OCI-LY3 (cell line): ENCODE measurements at regions not wholly inside any gene's neighbourhood (a gene's known extent, or its start where the extent isn't known, plus 50 kb on each side); places are given as distances from the start of the nearest gene placed in this dataset.

Experiments
- H2AFZ ChIP-seq: fragments of 200-600, 300-600 bp; shearing (Covaris generic); 2 replicates; pipeline ENCODE4 v1.6.0; 2014; ENCODE audit warnings: antibody characterized with exemption, low read depth, low read length
- H3K27ac ChIP-seq: fragments of 200-600, 300-600 bp; sonication (generic); 2 replicates; pipeline ENCODE4 v1.5.1; 2014; ENCODE audit warnings: mild to moderate bottlenecking, low read length, moderate library complexity, mixed read lengths
- H3K27me3 ChIP-seq: fragments of 200-600, 300-600 bp; sonication (generic); 2 replicates; pipeline ENCODE4 v1.6.1; 2014; ENCODE audit warnings: low read depth, low read length, mixed read lengths
- H3K36me3 ChIP-seq: fragments of 200-600, 300-600 bp; sonication (generic); replicated peaks from 2 replicates; pipeline ENCODE3; 2014; ENCODE audit warnings: low read depth, low read length, mixed read lengths
- H3K4me1 ChIP-seq: fragments of 300-600, 200-600 bp; sonication (generic); 2 replicates; pipeline ENCODE4 v1.6.1; 2014; ENCODE audit warnings: low read length, mixed read lengths
- H3K4me2 ChIP-seq: fragments of 200-600, 300-600 bp; sonication (generic); 2 replicates; pipeline ENCODE4 v1.6.1; 2014; ENCODE audit warnings: low read length, mixed read lengths
- H3K4me3 ChIP-seq: fragments of 300-600, 200-600 bp; sonication (generic); 2 replicates; pipeline ENCODE4 v1.5.1; 2014; ENCODE audit warnings: antibody characterized with exemption, mild to moderate bottlenecking, low read length, moderate library complexity
- H3K79me2 ChIP-seq: fragments of 300-600, 200-600 bp; shearing (Covaris generic); 2 replicates; pipeline ENCODE4 v1.6.1; 2014; ENCODE audit warnings: mild to moderate bottlenecking, low read length, mixed read lengths
- H3K9ac ChIP-seq: fragments of 300-600, 200-600 bp; shearing (Covaris generic); 2 replicates; pipeline ENCODE4 v1.6.0; 2014; ENCODE audit warnings: mild to moderate bottlenecking, low read length, moderate library complexity
- H3K9me3 ChIP-seq: fragments of 200-600, 300-600 bp; shearing (Covaris generic); 2 replicates; pipeline ENCODE4 v1.6.1; 2014; ENCODE audit warnings: low read length, mixed read lengths; ENCODE audit not compliant: insufficient read depth
- H4K20me1 ChIP-seq: fragments of 200-600, 300-600 bp; sonication (generic); 2 replicates; pipeline ENCODE4 v1.6.1; 2016; ENCODE audit warnings: low read length, mixed read lengths; ENCODE audit not compliant: insufficient read depth
- EZH2phosphoT487 ChIP-seq: fragments of 200-600 bp; shearing (Covaris generic); IDR thresholded peaks from 2 replicates; pipeline ENCODE4 v1.6.1; 2018; ENCODE audit warnings: antibody characterized with exemption, mixed run types, low read depth
- TF ChIP-seq, protein P1 (sequence below): fragments of 200-600, 300-600 bp; sonication (generic); IDR thresholded peaks from 2 replicates; pipeline ENCODE4 v1.5.1; 2014; ENCODE audit warnings: antibody characterized with exemption, low read length, low read depth

- Histone ChIP-seq H3K9ac (no peak overlapping the region), H3K27me3 (no peaks in the 10 kb centered on the region), H3K79me2 (no peaks in the 10 kb centered on the region), H4K20me1 (no peaks in the 10 kb centered on the region), H2AFZ (no peak overlapping the region), H3K4me1 (peaks cover 18% of the 10 kb centered on the region), H3K4me2 (no peak overlapping the region), H3K27ac (no peak overlapping the region), H3K9me3 (peaks cover 28% of the 10 kb centered on the region), H3K36me3 (peaks cover 22% of the 10 kb centered on the region), H3K4me3 (no peak overlapping the region)
- TF ChIP-seq, protein P1, sequence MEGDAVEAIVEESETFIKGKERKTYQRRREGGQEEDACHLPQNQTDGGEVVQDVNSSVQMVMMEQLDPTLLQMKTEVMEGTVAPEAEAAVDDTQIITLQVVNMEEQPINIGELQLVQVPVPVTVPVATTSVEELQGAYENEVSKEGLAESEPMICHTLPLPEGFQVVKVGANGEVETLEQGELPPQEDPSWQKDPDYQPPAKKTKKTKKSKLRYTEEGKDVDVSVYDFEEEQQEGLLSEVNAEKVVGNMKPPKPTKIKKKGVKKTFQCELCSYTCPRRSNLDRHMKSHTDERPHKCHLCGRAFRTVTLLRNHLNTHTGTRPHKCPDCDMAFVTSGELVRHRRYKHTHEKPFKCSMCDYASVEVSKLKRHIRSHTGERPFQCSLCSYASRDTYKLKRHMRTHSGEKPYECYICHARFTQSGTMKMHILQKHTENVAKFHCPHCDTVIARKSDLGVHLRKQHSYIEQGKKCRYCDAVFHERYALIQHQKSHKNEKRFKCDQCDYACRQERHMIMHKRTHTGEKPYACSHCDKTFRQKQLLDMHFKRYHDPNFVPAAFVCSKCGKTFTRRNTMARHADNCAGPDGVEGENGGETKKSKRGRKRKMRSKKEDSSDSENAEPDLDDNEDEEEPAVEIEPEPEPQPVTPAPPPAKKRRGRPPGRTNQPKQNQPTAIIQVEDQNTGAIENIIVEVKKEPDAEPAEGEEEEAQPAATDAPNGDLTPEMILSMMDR = no peak
- no peak for TF ChIP-seq EZH2phosphoT487
Observed at GRCh38 chr7:126083014-126083413, 1153.4 kb upstream of the POT1 start.

DNA sequence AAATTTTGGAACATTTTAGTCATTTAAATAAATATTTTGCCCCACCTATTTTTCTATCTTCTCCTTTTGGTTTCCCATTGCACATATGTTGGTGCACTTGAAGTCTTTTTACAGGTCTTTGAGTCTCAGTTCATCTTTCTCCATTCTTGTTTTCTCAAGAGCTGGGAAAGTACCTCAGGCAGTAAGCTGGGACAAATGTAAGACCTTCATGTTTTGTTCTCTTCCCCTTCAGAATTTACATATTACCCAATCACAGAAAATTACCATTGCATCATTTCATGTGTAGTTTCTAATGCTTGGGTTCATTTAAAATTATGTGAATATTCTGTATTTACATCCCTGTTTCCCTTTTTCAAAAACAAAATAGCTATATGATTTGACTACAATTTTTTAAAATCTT, 1150.0 kb upstream of the POT1 start:
- peaks cover 14% of the 10 kb centered on the region for H3K36me3 ChIP-seq
- H3K4me3 ChIP-seq = no peak overlapping the region
- H3K79me2 ChIP-seq = no peaks in the 10 kb centered on the region
- TF ChIP-seq, protein P1 = no peak
- TF ChIP-seq EZH2phosphoT487 = no peak
- H4K20me1 ChIP-seq = no peaks in the 10 kb centered on the region
- H3K9ac ChIP-seq = no peak overlapping the region
- H3K9me3 ChIP-seq = peaks cover 22% of the 10 kb centered on the region
- H2AFZ ChIP-seq = no peak overlapping the region
- H3K4me2 ChIP-seq = no peak overlapping the region
- H3K27me3 ChIP-seq = no peaks in the 10 kb centered on the region
- H3K4me1 ChIP-seq = peaks cover 18% of the 10 kb centered on the region
- peak overlapping the region; percentile 77 for H3K27ac ChIP-seq

DNA sequence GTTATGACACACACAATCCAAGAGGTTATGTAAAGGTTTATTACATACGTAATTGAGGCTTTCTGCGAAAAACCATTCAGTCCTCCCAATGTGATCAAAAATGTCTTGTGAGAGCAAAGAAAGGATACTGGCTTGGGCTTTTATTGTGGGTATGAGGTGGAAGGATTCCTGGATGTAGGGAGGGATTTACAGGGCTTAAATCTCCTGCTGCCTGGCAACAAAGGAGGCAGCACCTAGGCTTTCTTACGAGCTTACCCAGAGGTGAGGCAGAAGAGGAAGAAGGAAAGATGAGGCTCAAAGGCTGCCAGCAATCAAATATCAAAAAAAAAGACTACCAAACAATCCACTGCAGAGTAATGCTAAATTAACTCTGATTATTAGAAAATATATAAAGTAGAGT, 1149.5 kb upstream of the POT1 start:
- Histone ChIP-seq H4K20me1 (no peaks in the 10 kb centered on the region), H3K36me3 (peaks cover 14% of the 10 kb centered on the region), H3K27me3 (no peaks in the 10 kb centered on the region), H3K4me1 (peaks cover 18% of the 10 kb centered on the region), H3K27ac (peak overlapping the region; percentile 77), H3K4me2 (no peak overlapping the region), H3K4me3 (no peak overlapping the region), H2AFZ (no peak overlapping the region), H3K9me3 (peaks cover 22% of the 10 kb centered on the region), H3K79me2 (no peaks in the 10 kb centered on the region), H3K9ac (no peak overlapping the region)
- no peak for TF ChIP-seq EZH2phosphoT487
- TF ChIP-seq, protein P1 = no peak

DNA sequence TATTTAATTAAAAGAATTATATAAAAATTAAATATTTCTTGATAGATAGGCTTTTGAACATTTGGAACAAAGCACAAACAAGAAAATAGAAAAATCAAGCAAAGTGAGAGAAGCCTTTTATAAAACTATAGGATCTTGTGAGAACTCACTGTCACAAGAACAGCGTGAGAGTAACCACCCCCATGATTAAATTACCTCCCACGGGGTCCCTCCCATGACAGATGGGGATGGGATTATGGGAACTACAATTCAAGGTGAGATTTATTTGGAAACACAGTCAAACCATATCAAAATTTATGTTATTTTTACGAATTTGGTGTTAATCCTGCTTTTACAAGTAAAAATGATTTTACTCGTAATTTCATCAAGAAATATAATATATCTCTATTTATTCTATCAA, 1136.1 kb upstream of the POT1 start:
- no peak overlapping the region for H3K9ac ChIP-seq
- no peaks in the 10 kb centered on the region for H3K27me3 ChIP-seq
- no peaks in the 10 kb centered on the region for H3K4me1 ChIP-seq
- no peak overlapping the region for H3K4me3 ChIP-seq
- no peaks in the 10 kb centered on the region for H3K36me3 ChIP-seq
- no peak overlapping the region for H3K4me2 ChIP-seq
- no peaks in the 10 kb centered on the region for H3K79me2 ChIP-seq
- H4K20me1 ChIP-seq = no peaks in the 10 kb centered on the region
- TF ChIP-seq EZH2phosphoT487 = no peak
- TF ChIP-seq, protein P1 = no peak
- no peak overlapping the region for H2AFZ ChIP-seq
- no peak overlapping the region for H3K27ac ChIP-seq
- peaks cover 3% of the 10 kb centered on the region for H3K9me3 ChIP-seq
